Gastrocnemius medialis (tissue), 4 donors: ENCODE measurements at regions not wholly inside any gene's neighbourhood (a gene's known extent, or its start where the extent isn't known, plus 50 kb on each side); places are given as distances from the start of the nearest gene placed in this dataset.

Source experiments
- ATAC-seq, 2 donors: fragments of 150-250 bp; one replicate each; pipeline ENCODE4 v1.9.1; 2016
- DNase-seq, 2 donors: peaks; one replicate each; pipeline ENCODE4 v3.0.0-alpha.2; 2019
- H3K27ac ChIP-seq, 4 donors: fragments of 200-600 bp; sonication (generic); 1 replicate in 1 of 4; 2 replicates in 3 of 4; pipeline ENCODE4 v1.5.1; 2016 to 2018; ENCODE audit warnings: mild to moderate bottlenecking in 2 of 4, moderate library complexity in 1 of 4
- H3K27me3 ChIP-seq, 3 donors: fragments of 200-600 bp; sonication (generic) in 2 of 3; 1 replicate in 1 of 3; 2 replicates in 2 of 3; pipeline versions ENCODE4 v1.5.1 to v1.6.0; 2016 to 2019; ENCODE audit warnings: mild to moderate bottlenecking in 1 of 3, moderate library complexity in 1 of 3
- H3K36me3 ChIP-seq, 2 donors: fragments of 200-600 bp; sonication (generic) in 1 of 2; one replicate each; pipeline ENCODE4 v1.5.1; 2017 to 2018
- H3K4me1 ChIP-seq, 2 donors: fragments of 200-600 bp; sonication (generic) in 1 of 2; one replicate each; pipeline ENCODE4 v1.5.1; 2016 to 2017; ENCODE audit warnings: mild to moderate bottlenecking in 2 of 2
- H3K4me3 ChIP-seq, 4 donors: fragments of 200-600 bp; sonication (generic) in 3 of 4; 1 replicate in 1 of 4; 2 replicates in 3 of 4; pipeline ENCODE4 v1.5.1; 2016 to 2019; ENCODE audit warnings: mild to moderate bottlenecking in 2 of 4
- H3K9me3 ChIP-seq, 3 donors: fragments of 200-600 bp; sonication (generic) in 2 of 3; 1 replicate in 1 of 3; 2 replicates in 2 of 3; pipeline ENCODE4 v1.5.1; 2016 to 2019
- POLR2A ChIP-seq, 2 donors: fragments of 450-650 bp; IDR thresholded peaks; one replicate each; pipeline ENCODE4 v1.6.1; 2017; ENCODE audit warnings: antibody characterized with exemption in 2 of 2, mild to moderate bottlenecking in 2 of 2, moderate library complexity in 2 of 2
- in situ Hi-C, 4 donors: fragments of 200-750 bp; cut with MboI; loops; one replicate each; pipeline versions ENCODE4 v1.15.0 to v1.8.0; 2017; ENCODE audit warnings: low sequenced_read_pairs in 4 of 4
- intact Hi-C: fragments of 100-400 bp; cut with DNase I; formaldehyde crosslinking; loops from one replicate; pipeline ENCODE4 v1.15.1; 2023; ENCODE audit warnings: low total_unique reads
- TF ChIP-seq, protein P1 (sequence below), 5 experiments: fragments of 450-650 bp in 3 of 5; fragments of 200-600 bp in 2 of 5; sonication (generic) in 2 of 5; IDR thresholded peaks in 4 of 5; conservative IDR thresholded peaks in 1 of 5; 1 replicate in 4 of 5; 2 replicates in 1 of 5; pipeline ENCODE4 v1.5.1; 2016 to 2019; ENCODE audit warnings: antibody characterized with exemption in 5 of 5, mild to moderate bottlenecking in 3 of 5, moderate library complexity in 3 of 5

- intact Hi-C loops: no loop called here
- Histone ChIP-seq H3K9me3 (no peaks in the 10 kb centered on the region), H3K36me3 (no peaks in the 10 kb centered on the region), H3K27me3 (no peaks in the 10 kb centered on the region), H3K4me1 (no peaks in the 10 kb centered on the region), H3K4me3 (no peak overlapping the region), H3K27ac (no peak overlapping the region)
- no peak for DNase-seq
- no peak for ATAC-seq
- TF ChIP-seq, protein P1, sequence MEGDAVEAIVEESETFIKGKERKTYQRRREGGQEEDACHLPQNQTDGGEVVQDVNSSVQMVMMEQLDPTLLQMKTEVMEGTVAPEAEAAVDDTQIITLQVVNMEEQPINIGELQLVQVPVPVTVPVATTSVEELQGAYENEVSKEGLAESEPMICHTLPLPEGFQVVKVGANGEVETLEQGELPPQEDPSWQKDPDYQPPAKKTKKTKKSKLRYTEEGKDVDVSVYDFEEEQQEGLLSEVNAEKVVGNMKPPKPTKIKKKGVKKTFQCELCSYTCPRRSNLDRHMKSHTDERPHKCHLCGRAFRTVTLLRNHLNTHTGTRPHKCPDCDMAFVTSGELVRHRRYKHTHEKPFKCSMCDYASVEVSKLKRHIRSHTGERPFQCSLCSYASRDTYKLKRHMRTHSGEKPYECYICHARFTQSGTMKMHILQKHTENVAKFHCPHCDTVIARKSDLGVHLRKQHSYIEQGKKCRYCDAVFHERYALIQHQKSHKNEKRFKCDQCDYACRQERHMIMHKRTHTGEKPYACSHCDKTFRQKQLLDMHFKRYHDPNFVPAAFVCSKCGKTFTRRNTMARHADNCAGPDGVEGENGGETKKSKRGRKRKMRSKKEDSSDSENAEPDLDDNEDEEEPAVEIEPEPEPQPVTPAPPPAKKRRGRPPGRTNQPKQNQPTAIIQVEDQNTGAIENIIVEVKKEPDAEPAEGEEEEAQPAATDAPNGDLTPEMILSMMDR (IDR thresholded peaks at IDR 0.05 in 4 of 5, conservative IDR thresholded peaks at IDR 0.05 in 1 of 5): no peak
- TF ChIP-seq POLR2A (IDR thresholded peaks at IDR 0.05): no peak
- in situ Hi-C loops: no loop called here
These were observed 181.5 kb upstream of the PRKD1 start for GRCh38 chr14:30108975-30109700.

DNA sequence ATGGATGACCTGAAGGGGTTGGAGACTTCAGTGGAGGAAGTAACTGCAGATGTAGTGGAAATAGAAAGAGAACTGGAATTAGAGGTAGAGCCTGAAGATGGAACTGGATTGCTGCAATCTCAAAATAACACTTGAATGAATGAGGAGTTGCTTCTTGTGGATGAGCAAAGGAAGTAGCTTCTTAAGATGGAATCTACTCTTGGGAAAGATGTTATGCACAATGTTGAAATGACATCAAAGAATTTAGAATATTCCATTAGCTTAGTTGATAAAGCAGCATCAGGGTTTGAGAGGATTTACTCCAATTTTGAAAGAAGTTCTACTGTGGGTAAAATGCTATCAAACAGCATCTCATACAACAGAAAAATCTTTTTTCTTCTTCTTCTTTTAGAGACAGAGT is 186.4 kb upstream of the PRKD1 start:
- no peak for DNase-seq
- Histone ChIP-seq H3K4me1 (no peaks in the 10 kb centered on the region), H3K4me3 (no peak overlapping the region), H3K27ac (no peak overlapping the region), H3K36me3 (no peaks in the 10 kb centered on the region), H3K27me3 (no peaks in the 10 kb centered on the region), H3K9me3 (no peaks in the 10 kb centered on the region)
- intact Hi-C loops: no loop called here
- in situ Hi-C loops: no loop called here
- TF ChIP-seq POLR2A (IDR thresholded peaks at IDR 0.05): no peak
- TF ChIP-seq, protein P1 (IDR thresholded peaks at IDR 0.05 in 4 of 5, conservative IDR thresholded peaks at IDR 0.05 in 1 of 5): no peak
- no peak for ATAC-seq

DNA sequence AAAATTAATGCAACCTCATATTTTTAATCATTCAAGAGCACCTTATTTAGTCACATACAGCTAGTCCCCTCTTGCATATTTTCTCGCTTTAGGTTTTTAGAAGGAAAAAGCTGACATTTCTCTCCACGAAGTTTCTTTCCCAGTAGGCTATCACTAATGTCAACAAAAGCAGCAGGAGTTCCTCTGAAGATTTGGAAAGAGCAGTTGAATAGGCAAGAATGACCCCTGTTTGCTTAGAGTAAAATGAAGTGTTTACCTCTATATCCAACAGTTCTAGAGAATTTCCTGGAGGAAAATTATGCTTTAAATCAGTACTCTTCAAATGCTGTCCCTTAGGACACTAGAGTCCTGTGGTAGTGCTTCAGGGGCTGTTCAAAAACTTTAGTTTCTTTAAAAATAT is 188.1 kb upstream of the PRKD1 start:
- no peak overlapping the region for H3K4me3 ChIP-seq
- DNase-seq (no peak), ATAC-seq (no peak)
- H3K9me3 ChIP-seq: no peaks in the 10 kb centered on the region
- no peaks in the 10 kb centered on the region for H3K4me1 ChIP-seq
- no peaks in the 10 kb centered on the region for H3K27me3 ChIP-seq
- intact Hi-C loops (no loop called here), in situ Hi-C loops (no loop called here)
- H3K27ac ChIP-seq: no peak overlapping the region
- H3K36me3 ChIP-seq: no peaks in the 10 kb centered on the region
- TF ChIP-seq POLR2A (IDR thresholded peaks at IDR 0.05): no peak
- TF ChIP-seq, protein P1 (IDR thresholded peaks at IDR 0.05 in 4 of 5, conservative IDR thresholded peaks at IDR 0.05 in 1 of 5): no peak

- no peak for DNase-seq
- Histone ChIP-seq H3K36me3 (no peaks in the 10 kb centered on the region), H3K27ac (no peak overlapping the region), H3K9me3 (no peaks in the 10 kb centered on the region), H3K27me3 (no peaks in the 10 kb centered on the region), H3K4me1 (no peaks in the 10 kb centered on the region), H3K4me3 (no peak overlapping the region)
- intact Hi-C loops: no loop called here
- in situ Hi-C loops: no loop called here
- TF ChIP-seq, protein P1 (IDR thresholded peaks at IDR 0.05 in 4 of 5, conservative IDR thresholded peaks at IDR 0.05 in 1 of 5): no peak
- no peak for TF ChIP-seq POLR2A (IDR thresholded peaks at IDR 0.05)
- ATAC-seq: no peak
These were observed 191.5 kb upstream of the PRKD1 start for GRCh38 chr14:30118992-30119640.
